Mesenteric fat pad (tissue), 1 donor: ENCODE measurements at regions not wholly inside any gene's neighbourhood (a gene's known extent, or its start where the extent isn't known, plus 50 kb on each side); places are given as distances from the start of the nearest gene placed in this dataset.

Experiments used
- DNase-seq: peaks from one replicate; pipeline ENCODE4 v3.0.0-alpha.2; 2020; ENCODE audit warnings: low spot score
- donor health status: DM: yes; HTN: yes; CAD: no.

DNA sequence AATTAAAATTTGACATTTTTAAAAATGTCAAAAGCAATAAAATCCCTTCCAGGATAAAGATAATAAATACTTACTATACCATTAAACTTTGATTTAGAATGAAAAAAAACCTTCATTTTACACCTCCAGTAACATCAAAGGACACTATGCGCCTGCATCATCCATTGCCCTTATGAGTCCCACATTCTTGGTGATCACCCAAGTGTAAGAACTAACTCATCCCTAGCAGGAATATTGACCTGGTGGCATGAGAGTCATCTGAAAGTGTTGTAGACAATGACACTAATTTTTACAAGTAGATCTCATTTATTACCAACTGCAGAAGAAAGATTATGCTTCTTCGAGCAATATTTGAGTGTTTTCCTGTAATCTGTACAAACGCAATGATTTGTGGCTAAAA lies 1128.9 kb downstream of the EFNB2 start:
- no peak for DNase-seq

DNA sequence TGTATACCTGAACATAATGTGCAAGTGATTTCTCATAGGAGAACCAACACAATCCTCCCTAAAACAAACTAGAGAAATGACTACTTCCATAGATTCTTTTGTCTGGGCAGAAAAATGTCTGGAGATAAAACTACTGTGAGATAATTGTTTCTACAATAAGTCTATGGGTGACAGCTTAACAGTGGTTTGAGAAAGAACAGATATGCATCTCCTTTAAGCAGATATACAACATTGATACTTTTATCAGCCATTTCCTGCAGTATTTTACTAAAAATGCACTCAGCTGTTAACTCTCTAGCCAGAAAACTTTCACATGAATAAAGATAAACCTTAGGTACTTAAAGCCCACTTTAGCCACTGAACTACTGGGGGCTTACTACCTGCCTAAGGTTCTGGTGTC lies 1132.4 kb downstream of the EFNB2 start:
- DNase-seq: no peak

DNA sequence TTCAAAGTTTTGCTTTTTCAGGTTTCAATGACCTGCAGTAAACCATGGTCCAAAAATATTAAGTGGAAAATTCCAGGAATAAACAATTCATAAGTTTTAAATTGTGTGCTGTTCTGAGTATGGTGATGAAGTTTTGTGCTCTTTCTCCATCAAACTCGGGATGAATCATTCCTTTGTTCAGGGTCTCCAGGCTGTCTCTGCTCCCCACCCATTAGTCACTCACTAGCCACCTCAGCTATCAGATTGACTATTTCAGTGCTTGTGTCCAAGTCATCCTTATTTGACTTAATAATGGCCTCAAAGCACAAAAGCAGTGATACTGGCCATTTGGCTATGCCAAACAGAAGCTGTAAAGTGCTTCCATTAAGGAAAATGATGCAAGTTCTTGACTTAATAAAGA lies 1140.4 kb downstream of the EFNB2 start:
- DNase-seq: no peak

DNA sequence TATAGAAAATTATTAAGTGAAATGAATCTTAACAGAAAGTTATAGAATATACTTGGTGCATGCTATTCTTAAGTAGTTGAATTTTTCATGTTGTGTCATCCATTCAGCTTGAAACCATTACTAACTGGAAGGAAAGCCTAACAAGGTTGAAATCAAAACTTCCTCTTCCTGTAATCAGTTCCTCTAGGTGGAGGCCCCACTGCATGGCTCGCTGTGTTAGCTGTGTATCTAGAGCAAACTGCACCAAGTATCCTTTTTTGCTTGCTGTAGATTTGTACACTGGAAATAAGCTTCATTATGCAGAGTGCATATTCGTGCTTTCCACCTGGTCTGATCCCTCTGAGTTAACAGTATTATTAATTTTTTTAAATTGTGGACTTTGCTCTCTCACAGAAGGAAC lies 1146.1 kb downstream of the EFNB2 start:
- DNase-seq: no peak

DNA sequence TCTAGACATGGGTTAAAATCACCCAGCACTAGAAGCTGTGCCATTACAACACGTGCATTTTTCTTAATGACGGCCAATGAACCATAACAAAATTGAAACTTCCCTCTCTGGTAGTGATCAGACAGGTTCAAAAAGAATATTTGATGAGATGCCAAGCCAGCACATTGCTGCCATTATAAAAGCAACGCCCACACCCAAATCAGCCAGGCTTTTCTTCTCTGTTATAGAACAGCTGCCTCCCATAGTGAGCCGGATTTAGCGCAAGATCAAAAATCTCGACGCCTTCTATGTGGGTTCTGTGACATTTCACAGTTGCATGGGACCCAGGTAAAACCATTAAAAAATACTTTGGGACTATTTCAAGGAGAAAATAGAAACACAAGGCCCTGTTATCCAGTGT lies 1158.0 kb downstream of the EFNB2 start:
- no peak for DNase-seq

DNA sequence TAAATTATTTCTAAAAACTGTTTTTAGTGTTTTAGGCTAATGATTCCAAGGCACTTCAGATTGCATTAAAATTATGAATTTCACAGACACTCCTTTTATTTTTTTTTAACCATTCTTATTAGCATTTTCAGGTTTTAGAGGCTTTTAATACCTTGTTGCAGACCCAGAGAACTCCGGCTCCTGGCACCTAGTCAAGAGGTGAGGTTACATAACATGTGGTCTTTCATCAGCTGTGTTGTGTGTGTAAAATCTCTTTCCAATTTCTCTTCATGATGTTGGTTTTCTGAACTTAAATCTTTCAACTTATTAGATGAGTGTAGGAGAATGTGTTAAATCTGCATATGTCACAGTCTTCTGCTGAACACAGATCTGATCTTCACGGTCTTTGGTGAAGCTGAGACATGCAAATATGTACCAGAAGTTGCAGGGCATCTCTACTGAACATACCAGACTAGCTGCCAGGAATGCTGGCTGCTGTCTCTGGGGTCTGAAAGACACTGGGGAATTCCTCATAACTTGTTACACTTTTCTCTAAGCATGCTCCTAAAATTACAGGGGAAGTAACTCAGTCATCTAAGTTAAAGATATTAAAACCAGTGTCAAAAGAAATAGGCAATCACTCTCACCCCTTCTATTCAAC lies 1165.3 kb downstream of the EFNB2 start:
- DNase-seq: no peak

DNA sequence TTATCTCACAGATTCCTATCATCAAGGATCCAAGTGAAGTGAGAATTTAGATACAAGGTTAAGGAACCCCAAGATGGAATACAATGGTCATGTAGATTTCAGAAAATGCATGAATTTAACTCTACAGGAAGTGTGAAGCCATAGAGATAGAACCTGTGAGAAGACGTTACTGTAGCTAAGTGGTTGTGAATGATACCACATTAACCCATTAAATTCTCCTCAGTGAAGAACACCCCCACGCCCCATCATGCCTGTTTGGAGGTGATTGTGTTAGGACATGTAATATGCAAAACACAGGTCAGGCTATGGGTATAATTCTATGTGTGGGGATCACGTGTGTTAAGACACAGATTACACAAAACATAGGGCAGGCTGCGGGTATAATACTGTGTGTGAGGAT lies 1166.7 kb downstream of the EFNB2 start:
- DNase-seq: no peak

DNA sequence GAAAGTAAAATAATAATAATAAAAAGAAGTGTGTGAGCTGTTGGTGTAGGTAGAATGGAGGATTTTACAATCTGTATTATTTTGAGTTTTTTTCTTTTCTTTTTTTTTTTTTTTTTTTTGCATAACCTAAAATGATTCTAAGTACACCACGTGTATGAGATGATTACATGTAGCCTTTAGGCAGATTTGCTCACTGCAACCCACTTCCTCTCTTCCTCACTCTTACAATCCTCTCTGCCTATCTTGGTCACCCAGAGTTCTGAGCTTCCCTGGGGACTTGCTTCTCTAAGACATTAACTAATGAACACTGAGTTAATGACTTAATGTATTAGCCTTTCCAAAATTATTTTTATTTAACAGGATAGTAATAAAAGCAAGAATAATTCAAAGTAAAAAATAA lies 1169.6 kb downstream of the EFNB2 start:
- no peak for DNase-seq

DNA sequence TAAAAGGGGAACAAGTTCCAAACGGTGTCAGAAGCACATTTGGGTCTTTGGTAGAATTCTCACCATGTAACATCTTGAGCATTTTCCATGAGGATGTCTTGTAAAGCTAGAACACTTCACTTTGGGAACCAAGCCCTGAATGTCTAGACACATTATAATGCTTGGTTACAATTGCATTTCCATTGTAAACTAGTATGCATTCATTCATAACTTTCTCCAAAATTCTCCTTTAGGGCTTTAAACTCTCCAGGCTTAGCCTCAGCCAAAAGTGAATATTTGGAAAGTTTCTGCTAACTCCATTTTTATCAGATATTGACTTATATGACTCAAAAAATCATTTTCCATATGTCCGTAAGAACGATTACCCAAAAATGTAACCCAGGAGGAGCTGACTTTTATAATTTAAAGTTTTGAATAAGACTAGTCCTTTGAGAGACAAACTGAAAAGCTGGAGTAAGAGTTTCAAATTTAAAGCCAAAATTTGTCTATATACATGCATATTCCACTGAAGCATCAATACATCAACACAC lies 1170.4 kb downstream of the EFNB2 start:
- no peak for DNase-seq

DNA sequence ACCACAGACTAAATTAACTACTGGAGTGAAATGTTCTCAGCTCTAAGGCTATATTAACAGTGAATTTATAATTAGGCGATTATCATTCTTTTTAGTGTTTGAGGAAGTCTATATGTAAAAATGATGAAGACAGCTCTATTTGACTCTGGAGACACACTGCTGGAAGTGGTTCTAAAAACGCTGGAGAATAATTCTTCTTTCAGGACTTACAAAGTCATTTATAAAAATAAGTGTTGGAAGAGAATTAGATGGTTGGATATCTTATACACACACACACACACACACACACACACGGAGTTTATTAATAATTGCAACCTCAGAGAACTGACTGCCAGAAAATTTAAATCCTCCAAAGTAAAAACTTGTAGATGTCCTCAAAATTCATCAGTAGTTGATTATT lies 1171.3 kb downstream of the EFNB2 start:
- no peak for DNase-seq

DNA sequence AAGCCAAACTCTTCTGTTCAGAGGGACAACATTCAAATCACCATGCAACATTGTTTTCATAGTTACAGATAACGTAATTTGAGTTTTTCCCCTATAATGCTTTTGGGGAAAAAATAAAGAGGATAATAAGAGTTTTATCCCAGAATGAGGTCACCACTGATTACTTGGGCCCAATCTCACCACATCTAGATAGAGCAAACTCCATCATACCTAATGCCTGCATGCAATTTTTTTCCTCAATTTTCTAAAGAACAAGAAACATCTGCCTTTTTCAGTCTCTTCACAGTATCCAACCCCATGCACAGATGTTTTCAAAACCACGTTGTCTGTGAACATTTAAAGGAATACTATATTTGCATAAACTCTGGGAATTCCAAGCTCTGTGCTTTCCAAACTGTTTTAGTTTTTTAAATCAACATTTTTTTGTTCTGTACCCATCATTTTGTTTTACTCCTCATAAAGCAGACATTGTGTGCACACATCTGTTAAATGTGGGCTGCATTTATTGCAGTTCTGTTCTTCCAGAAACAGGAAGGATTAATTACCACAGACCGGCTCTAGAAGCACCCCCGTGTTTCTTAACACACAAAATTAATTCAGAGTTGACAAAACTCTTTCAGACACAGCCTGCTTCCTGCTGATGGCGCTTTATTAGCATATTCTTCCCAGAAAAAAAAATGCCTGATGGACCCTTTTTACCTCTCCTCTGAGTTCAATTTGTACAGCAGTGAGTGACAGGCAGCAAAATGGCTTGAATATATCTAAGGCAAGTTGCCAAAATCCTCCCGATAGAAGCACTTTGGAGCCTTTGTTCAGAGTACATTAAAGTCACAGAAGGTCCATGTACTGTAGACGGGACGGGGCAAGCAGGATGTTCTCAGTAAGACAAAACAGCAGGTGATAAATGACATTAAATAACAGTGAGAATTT lies 1171.9 kb downstream of the EFNB2 start:
- DNase-seq: no peak

DNA sequence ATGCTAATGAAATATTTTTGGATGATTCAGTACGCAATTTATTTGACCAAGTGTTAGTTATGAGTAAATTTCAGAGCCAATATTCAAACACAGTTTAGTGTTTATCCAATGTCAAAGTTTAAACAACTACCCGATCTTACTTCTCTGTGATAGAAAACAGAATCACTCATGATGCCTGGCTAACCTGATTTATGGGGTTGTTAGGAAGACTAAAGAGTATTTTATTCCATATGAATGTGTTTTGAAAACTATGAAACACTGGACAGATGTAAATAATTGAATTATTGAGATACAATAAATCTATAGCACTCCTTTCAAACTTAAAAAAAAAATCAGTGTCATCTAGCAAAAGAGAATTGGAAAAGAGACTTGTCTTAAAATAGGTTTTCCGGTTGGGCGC lies 1181.8 kb downstream of the EFNB2 start:
- DNase-seq: no peak

DNA sequence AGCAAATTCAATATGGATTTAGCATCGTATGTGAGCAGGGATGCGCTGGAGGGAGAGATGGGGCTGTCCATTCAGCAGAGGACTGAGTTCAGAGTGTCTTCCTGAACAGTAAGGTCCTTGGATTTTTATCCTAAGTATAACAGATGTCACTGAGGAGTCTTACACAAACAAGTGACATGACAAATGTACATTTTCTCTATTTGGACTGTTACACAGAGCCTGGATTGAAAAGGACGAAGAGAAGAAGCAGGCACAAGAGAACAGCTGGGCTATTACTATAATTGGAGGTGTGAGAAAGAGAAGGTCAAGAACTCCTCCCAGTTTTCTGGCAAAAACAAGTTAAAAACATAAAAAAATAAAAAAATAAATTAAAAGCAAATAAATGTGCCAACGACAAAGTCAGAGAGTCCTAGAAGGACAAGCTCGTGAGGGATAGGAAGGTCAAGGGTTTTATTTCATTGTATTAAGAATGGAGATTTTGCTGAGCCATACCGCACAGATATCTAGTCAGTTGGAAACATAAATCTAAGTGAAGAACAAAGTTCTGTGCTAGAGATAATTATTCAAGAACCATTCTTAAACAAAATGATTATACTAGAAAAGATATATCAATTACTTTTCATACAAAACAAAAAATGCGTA lies 1186.3 kb downstream of the EFNB2 start:
- no peak for DNase-seq

DNA sequence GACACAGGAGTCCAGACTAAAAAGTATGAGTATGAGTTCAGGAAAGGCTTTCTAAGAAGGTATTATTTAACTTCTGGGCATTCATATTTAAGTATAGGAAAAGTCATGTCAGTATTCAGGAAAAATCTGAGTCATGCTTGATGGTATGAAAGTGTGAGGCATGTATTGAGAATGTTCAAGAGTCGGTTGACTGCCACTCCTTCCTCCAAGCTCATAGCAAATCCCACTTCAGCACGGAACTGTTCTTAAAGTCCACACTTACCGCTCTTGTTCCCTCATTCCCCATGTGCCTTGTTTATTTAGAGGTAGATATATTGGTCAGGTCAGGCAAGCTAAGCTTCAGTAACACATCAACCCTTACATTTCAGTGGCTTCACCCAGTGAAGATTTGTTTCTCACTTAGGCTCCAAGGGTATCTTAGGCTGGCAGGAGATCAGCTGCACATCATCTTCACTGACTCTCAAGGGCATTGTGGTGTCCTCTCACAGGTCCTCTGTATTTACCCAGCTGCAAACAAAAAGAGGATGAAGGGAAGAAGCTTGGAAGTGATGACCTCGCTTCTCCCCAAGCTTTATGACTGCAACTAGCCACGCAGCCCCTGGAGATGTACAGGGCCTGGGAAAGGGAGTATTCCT lies 1189.2 kb downstream of the EFNB2 start:
- DNase-seq: no peak

DNA sequence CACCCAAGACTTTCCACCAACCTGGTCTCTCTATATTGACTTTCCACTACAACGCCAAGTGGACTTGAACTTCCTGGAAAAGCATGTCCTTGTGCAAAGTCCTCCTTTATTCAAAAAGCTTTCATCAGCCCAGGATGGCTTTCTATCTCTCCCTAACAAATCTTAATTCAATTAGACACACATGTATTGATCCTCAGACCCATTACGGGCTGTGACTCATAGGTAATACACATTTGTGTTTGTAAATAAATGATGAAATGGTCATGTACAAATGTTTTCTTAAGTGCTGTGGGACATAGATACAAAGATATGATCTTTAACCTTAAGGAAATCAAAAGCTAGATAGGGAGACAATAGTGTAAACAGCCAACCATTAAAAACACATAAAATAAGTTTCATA lies 1189.7 kb downstream of the EFNB2 start:
- DNase-seq: no peak

DNA sequence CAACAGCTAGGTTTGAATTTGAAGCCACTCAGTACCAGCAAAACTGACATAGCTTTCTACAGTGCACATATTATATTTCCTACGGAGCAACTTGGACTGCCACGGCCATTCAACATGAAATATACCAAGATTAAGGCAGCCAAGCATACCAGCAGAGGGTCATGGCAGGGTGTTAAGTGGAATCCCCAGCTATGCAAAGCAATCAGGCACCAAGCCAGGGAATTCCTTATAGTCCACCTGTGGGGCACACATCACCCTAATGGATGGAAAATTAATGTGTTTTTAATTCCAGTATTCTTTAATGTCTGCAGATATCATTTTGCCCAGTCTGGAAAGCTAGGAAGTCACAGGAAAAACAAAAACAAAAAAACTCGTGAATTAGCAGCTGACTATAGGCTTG lies 1190.3 kb downstream of the EFNB2 start:
- no peak for DNase-seq

DNA sequence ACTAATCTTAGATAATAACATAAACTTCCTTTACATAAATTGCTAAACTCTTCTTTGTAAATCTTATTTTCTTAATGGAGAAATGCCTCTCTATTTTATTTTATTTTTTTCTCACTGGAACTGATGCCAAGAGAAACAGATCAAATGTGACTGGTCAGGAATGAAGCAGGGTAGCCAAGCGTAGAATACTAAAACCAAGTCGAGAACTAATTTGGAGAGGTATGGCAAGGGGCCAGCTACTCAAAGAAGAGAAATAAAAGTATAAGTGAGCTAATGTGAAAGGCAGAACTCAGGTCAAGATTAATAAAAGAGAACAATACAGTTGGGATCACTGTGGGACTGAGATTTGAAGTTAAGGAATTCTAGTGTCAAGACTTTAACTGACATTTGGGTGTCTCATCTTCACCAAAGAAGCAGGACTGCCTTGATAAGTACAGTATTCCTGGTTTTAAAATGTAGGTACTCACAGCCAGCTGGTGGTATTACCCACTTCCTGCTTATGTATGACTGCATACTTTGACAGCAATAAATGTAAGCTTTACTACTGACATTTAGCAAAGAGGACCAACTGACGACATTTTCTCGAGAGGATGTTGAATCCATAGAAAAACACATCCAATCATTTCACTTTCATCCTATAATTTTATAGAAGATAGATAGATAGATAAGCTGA lies 1192.2 kb downstream of the EFNB2 start:
- DNase-seq: no peak

DNA sequence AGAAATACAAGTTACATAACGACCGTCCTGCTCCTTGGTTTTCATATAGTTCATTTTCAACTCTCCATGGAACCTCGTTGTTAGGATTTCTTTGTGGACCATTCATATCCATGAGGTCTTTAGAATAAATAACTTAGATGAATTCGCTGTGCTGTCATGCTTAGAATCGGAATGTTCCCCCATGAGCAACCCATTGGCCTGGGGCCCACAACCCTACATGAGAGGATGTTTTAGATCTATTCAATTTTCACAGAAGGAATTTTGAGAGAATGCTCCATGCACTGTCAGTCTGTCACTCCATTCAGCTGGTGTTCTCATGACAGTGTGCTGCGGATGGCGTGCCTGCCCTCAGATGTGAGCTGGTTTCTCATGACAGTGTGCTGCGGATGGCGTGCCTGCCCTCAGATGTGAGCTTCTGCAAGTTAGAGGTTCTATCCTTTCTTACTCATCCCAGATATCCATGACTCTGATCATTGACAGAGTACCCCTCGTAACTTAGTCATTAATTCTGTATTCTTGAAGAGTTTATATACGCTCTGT lies 1193.1 kb downstream of the EFNB2 start:
- DNase-seq: no peak

DNA sequence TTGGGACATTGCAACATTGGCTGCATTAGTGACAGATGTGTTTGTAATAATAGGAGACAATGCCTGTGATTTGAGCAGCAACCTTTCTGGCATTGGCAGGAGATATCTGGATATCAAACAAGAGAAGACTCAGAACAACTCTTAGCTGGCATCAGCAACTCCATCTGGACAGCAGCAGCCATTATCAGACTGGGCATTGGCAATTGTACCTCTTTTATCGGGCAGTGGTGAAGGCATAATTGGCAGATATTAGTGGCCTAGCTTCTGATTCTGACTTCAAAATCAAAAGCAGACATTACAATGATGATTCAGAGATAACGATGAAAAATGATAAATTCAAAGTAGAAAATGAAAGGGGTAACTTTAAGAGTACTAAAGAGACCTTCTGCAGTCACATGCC lies 1193.7 kb downstream of the EFNB2 start:
- no peak for DNase-seq

DNA sequence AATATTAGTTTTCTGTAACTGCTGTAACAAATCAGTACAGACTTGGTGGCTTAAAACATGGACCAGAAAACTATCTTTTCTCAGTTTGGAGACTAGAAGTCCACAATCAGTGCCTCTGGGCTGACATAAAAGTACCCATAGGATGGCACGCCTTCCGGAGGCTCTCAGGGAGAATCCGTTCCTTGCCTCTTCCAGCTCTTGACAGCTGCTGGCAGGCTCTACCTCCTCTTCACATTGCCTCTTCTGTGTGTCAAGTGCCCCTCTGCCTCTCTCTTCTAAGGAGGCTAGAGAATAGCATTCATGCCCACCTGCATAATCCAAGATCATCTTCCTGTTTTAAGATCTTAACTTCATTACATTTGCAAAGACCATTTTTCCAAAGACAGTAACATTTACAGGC lies 1194.2 kb downstream of the EFNB2 start:
- DNase-seq: no peak

DNA sequence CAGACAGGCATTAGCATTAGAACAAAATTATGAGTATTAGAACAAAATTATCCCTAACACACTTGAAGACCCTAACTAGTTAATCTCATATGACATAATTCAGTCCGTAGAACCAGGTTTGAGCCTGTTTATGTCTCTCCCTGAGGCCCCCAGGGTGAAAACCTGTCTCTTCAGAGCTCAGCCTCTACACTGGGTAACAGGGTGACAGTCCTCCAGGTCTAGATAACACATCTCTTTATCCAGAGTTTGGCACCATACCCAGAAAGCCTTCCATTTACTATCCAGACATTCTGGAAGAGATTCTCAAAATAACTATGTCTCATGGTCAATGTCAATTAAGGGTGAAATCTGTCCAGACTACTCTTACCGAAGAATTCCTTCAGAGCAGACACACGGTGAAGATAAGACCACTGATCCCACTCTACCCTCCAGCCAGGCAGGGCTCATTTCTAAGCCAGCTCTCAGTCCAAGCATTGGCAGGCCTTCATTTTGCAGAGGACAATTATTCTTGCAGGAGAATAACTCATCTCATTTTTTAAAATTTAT lies 1195.3 kb downstream of the EFNB2 start:
- no peak for DNase-seq
